CD4-positive, CD25-positive, alpha-beta regulatory T cell (primary cell): ENCODE measurements at regions not wholly inside any gene's neighbourhood (a gene's known extent, or its start where the extent isn't known, plus 50 kb on each side); places are given as distances from the start of the nearest gene placed in this dataset.
"Not testable (repeated sequence)": the region's sequence is repeated elsewhere in the genome, so short reads cannot be mapped to it uniquely, and the experiment has no call there.

ENCODE experiments used
- ATAC-seq, 2 donors: fragments of 150-1000 bp; cut with Tn5 transposase; one replicate each; pipeline ENCODE4 v1.10.0; 2021; ENCODE audit warnings: low read depth in 2 of 2, moderate number of reproducible peaks in 2 of 2, moderate library complexity in 1 of 2
- DNase-seq, 3 donors: peaks; one replicate each; pipeline versions ENCODE4 v3.0.0 to v3.0.0-alpha.2; 2012 to 2022; ENCODE audit warnings: mixed read lengths in 1 of 3
- H3K27ac ChIP-seq: one replicate; pipeline ENCODE4 v1.7.0; 2013; ENCODE audit warnings: mild to moderate bottlenecking, low read length; ENCODE audit not compliant: insufficient read depth, poor library complexity, severe bottlenecking
- H3K27me3 ChIP-seq: one replicate; pipeline ENCODE4 v1.7.0; 2013; ENCODE audit warnings: low read length; ENCODE audit not compliant: control insufficient read depth, insufficient read depth
- H3K36me3 ChIP-seq: one replicate; pipeline ENCODE4 v1.7.0; 2013; ENCODE audit warnings: mild to moderate bottlenecking, low read length, moderate library complexity; ENCODE audit not compliant: control insufficient read depth, insufficient read depth
- H3K4me1 ChIP-seq: 2 replicates; pipeline ENCODE4 v1.7.0; 2013; ENCODE audit warnings: mild to moderate bottlenecking, low read length; ENCODE audit not compliant: insufficient read depth, control insufficient read depth, poor library complexity, severe bottlenecking
- H3K4me3 ChIP-seq: one replicate; pipeline ENCODE4 v1.7.0; 2013; ENCODE audit warnings: low read depth, mild to moderate bottlenecking, low read length, moderate library complexity
- H3K9me3 ChIP-seq, 2 experiments: 1 replicate in 1 of 2; 2 replicates in 1 of 2; pipeline ENCODE4 v1.7.0; 2013; ENCODE audit warnings: low read length in 2 of 2, mild to moderate bottlenecking in 1 of 2, moderate library complexity in 1 of 2; ENCODE audit not compliant: control insufficient read depth in 2 of 2
- H3K27ac Mint-ChIP-seq, 3 donors: one replicate each; pipeline ENCODE4 v1.8.0; 2020 to 2022; ENCODE audit warnings: mild to moderate bottlenecking in 3 of 3, mixed read lengths in 3 of 3, moderate library complexity in 2 of 3
- H3K27me3 Mint-ChIP-seq: one replicate; pipeline ENCODE4 v1.8.0; 2022; ENCODE audit warnings: mild to moderate bottlenecking, mixed read lengths
- H3K36me3 Mint-ChIP-seq: one replicate; pipeline ENCODE4 v1.8.0; 2020; ENCODE audit warnings: mixed read lengths
- H3K4me1 Mint-ChIP-seq, 4 donors: one replicate each; pipeline ENCODE4 v1.8.0; 2020 to 2022; ENCODE audit warnings: mixed read lengths in 4 of 4, mild to moderate bottlenecking in 1 of 4
- H3K4me3 Mint-ChIP-seq, 4 donors: one replicate each; pipeline ENCODE4 v1.8.0; 2020 to 2022; ENCODE audit warnings: mild to moderate bottlenecking in 4 of 4, mixed read lengths in 4 of 4, moderate library complexity in 3 of 4
- H3K9me3 Mint-ChIP-seq, 7 donors: one replicate each; pipeline ENCODE4 v1.8.0; 2020 to 2022; ENCODE audit warnings: mixed read lengths in 7 of 7, mild to moderate bottlenecking in 3 of 7, moderate library complexity in 2 of 7

GRCh38 chr9:33623658-33624586, 99.9 kb downstream of the ANKRD18B start:
- peak; percentile 85 to 86 for ATAC-seq
- H3K27me3 ChIP-seq, result peaks cover 2% of the 10 kb centered on the region
- H3K9me3 ChIP-seq, result no peaks in the 10 kb centered on the region
- peaks cover 5% of the 10 kb centered on the region for H3K4me1 ChIP-seq
- H3K4me3 ChIP-seq, result no peak overlapping the region
- H3K4me3 Mint-ChIP-seq, result no peak overlapping the region
- H3K36me3 ChIP-seq, result no peaks in the 10 kb centered on the region
- peaks cover 28% of the 10 kb centered on the region for H3K27me3 Mint-ChIP-seq
- peaks cover 0 to 4% (median 2%) of the 10 kb centered on the region in 4 donors for H3K4me1 Mint-ChIP-seq
- H3K36me3 Mint-ChIP-seq, result no peaks in the 10 kb centered on the region
- DNase-seq, result peak; percentile 39 to 79 (median 76)
- peak overlapping the region in 1 of 3 donors; percentile 62 for H3K27ac Mint-ChIP-seq
- no peak overlapping the region for H3K27ac ChIP-seq
- H3K9me3 Mint-ChIP-seq, result no peaks in the 10 kb centered on the region

- ATAC-seq, H3K4me3 Mint-ChIP-seq, H3K4me3 ChIP-seq, H3K4me1 Mint-ChIP-seq, H3K36me3 Mint-ChIP-seq, H3K9me3 Mint-ChIP-seq, H3K27me3 ChIP-seq, DNase-seq, H3K36me3 ChIP-seq, H3K27ac Mint-ChIP-seq, H3K4me1 ChIP-seq, H3K27ac ChIP-seq, H3K9me3 ChIP-seq: not testable (repeated sequence)
- peaks cover 34% of the 10 kb centered on the region for H3K27me3 Mint-ChIP-seq
These were observed 104.3 kb downstream of the ANKRD18B start for GRCh38 chr9:33628318-33628717.

GRCh38 chr9:33628865-33629410, 104.9 kb downstream of the ANKRD18B start:
- H3K27ac ChIP-seq, result peak overlapping the region; percentile 14
- DNase-seq (no peak), ATAC-seq (no peak)
- H3K4me1 ChIP-seq, result peaks cover 2% of the 10 kb centered on the region
- peaks cover 13% of the 10 kb centered on the region for H3K27me3 ChIP-seq
- peaks cover 0 to 9% (median 2%) of the 10 kb centered on the region in 4 donors for H3K4me1 Mint-ChIP-seq
- H3K36me3 ChIP-seq, result no peaks in the 10 kb centered on the region
- H3K27me3 Mint-ChIP-seq, result peaks cover 40% of the 10 kb centered on the region
- peaks cover 0 to 1% (median 0%) of the 10 kb centered on the region in 7 donors for H3K9me3 Mint-ChIP-seq
- H3K9me3 ChIP-seq, result no peaks in the 10 kb centered on the region
- H3K27ac Mint-ChIP-seq, result no peak overlapping the region
- H3K4me3 Mint-ChIP-seq, result no peak overlapping the region
- H3K36me3 Mint-ChIP-seq, result no peaks in the 10 kb centered on the region
- H3K4me3 ChIP-seq, result no peak overlapping the region

- Mint-ChIP-seq H3K36me3 (no peaks in the 10 kb centered on the region), H3K9me3 (peaks cover 0 to 1% (median 0%) of the 10 kb centered on the region in 7 donors), H3K27me3 (peaks cover 56% of the 10 kb centered on the region), H3K27ac (no peak overlapping the region), H3K4me1 (peaks cover 0 to 6% (median 0%) of the 10 kb centered on the region in 4 donors), H3K4me3 (no peak overlapping the region)
- Histone ChIP-seq H3K27ac (no peak overlapping the region), H3K36me3 (no peaks in the 10 kb centered on the region), H3K27me3 (peaks cover 39% of the 10 kb centered on the region), H3K9me3 (no peaks in the 10 kb centered on the region), H3K4me3 (no peak overlapping the region), H3K4me1 (no peaks in the 10 kb centered on the region)
- DNase-seq (no peak), ATAC-seq (no peak)
These were observed 109.6 kb downstream of the ANKRD18B start for GRCh38 chr9:33633636-33634035.

GRCh38 chr9:33637881-33638280, 113.8 kb downstream of the ANKRD18B start:
- Mint-ChIP-seq H3K9me3 (peaks cover 0 to 1% (median 0%) of the 10 kb centered on the region in 7 donors), H3K36me3 (no peaks in the 10 kb centered on the region), H3K4me3 (no peak overlapping the region), H3K27me3 (peaks cover 67% of the 10 kb centered on the region), H3K27ac (no peak overlapping the region), H3K4me1 (no peaks in the 10 kb centered on the region)
- Histone ChIP-seq H3K4me1 (no peaks in the 10 kb centered on the region), H3K27ac (no peak overlapping the region), H3K9me3 (no peaks in the 10 kb centered on the region), H3K27me3 (peaks cover 54% of the 10 kb centered on the region), H3K4me3 (no peak overlapping the region), H3K36me3 (no peaks in the 10 kb centered on the region)
- DNase-seq, result no peak
- ATAC-seq, result no peak

- H3K36me3 ChIP-seq, result no peaks in the 10 kb centered on the region
- Mint-ChIP-seq H3K9me3 (peaks cover 0 to 4% (median 0%) of the 10 kb centered on the region in 7 donors), H3K4me3 (no peak overlapping the region), H3K27me3 (peaks cover 61% of the 10 kb centered on the region), H3K4me1 (no peaks in the 10 kb centered on the region), H3K36me3 (no peaks in the 10 kb centered on the region), H3K27ac (no peak overlapping the region)
- no peaks in the 10 kb centered on the region for H3K4me1 ChIP-seq
- H3K9me3 ChIP-seq, result no peaks in the 10 kb centered on the region
- no peak overlapping the region for H3K4me3 ChIP-seq
- no peak for DNase-seq
- H3K27ac ChIP-seq, result no peak overlapping the region
- H3K27me3 ChIP-seq, result peaks cover 52% of the 10 kb centered on the region
- no peak for ATAC-seq
These were observed 114.4 kb downstream of the ANKRD18B start for GRCh38 chr9:33638391-33638915.

- H3K36me3 ChIP-seq, result no peaks in the 10 kb centered on the region
These were observed 121.7 kb downstream of the ANKRD18B start for GRCh38 chr9:33645706-33646105.

More at GRCh38 chr9:33645706-33646105, 121.7 kb downstream of the ANKRD18B start:
- no peaks in the 10 kb centered on the region for H3K9me3 ChIP-seq
- H3K4me1 Mint-ChIP-seq, result no peaks in the 10 kb centered on the region
- H3K27me3 Mint-ChIP-seq, result peaks cover 15% of the 10 kb centered on the region
- H3K4me1 ChIP-seq, result no peaks in the 10 kb centered on the region
- H3K27me3 ChIP-seq, result peaks cover 26% of the 10 kb centered on the region
- H3K27ac Mint-ChIP-seq, result no peak overlapping the region
- DNase-seq (no peak), ATAC-seq (no peak)
- H3K4me3 ChIP-seq, result no peak overlapping the region
- no peaks in the 10 kb centered on the region for H3K36me3 Mint-ChIP-seq
- H3K9me3 Mint-ChIP-seq, result peaks cover 0 to 4% (median 0%) of the 10 kb centered on the region in 7 donors
- no peak overlapping the region for H3K27ac ChIP-seq
- H3K4me3 Mint-ChIP-seq, result no peak overlapping the region
